ENCODE measurements at regions not wholly inside any gene's neighbourhood (a gene's known extent, or its start where the extent isn't known, plus 50 kb on each side); places are given as distances from the start of the nearest gene placed in this dataset.

- Mint-ChIP-seq H3K27ac (ENCODE audit: unreplicated experiment) (no peak overlapping the region), H3K27me3 (ENCODE audit: low read depth, unreplicated experiment) (no peaks in the 10 kb centered on the region), H3K4me1 (ENCODE audit: low read depth, unreplicated experiment) (no peaks in the 10 kb centered on the region), H3K4me3 (ENCODE audit: unreplicated experiment) (no peak overlapping the region), H3K36me3 (ENCODE audit: low read depth, unreplicated experiment) (no peaks in the 10 kb centered on the region), H3K9me3 (ENCODE audit: unreplicated experiment) (peaks cover 7% of the 10 kb centered on the region)
- no peaks in the 10 kb centered on the region for H3K27me3 ChIP-seq (ENCODE audit: insufficient read depth, low read length)
- H3K4me1 ChIP-seq (ENCODE audit: insufficient read depth, low read length), result no peaks in the 10 kb centered on the region
- DNase-seq (ENCODE audit: low read depth) (no peak), FAIRE-seq (no peak)
- no peaks in the 10 kb centered on the region for H3K36me3 ChIP-seq (ENCODE audit: insufficient read depth, low read length)
- no peaks in the 10 kb centered on the region for H3K79me2 ChIP-seq (ENCODE audit: insufficient read depth, low read length)
- TF ChIP-seq EZH2 (IDR thresholded peaks at IDR 0.05; ENCODE audit: insufficient read depth, low read length) (no peak), CTCF (IDR thresholded peaks at IDR 0.05; ENCODE audit: insufficient read depth, low read depth, low read length) (no peak)
- H2AFZ ChIP-seq (ENCODE audit: low read depth, low read length), result no peak overlapping the region
- H3K4me2 ChIP-seq (ENCODE audit: low read length), result no peak overlapping the region
- no peaks in the 10 kb centered on the region for H3K9me3 ChIP-seq (ENCODE audit: insufficient read depth, low read depth, low read length)
- no peak overlapping the region for H3K27ac ChIP-seq (ENCODE audit: low read depth, low read length)
- H3K9ac ChIP-seq (ENCODE audit: low read length), result no peak overlapping the region
- H4K20me1 ChIP-seq (ENCODE audit: insufficient read depth, low read length), result no peaks in the 10 kb centered on the region
- no peak overlapping the region for H3K4me3 ChIP-seq (ENCODE audit: insufficient read depth, low read depth, low read length)
Observed at GRCh38 chr20:41992481-41992880, 374.3 kb upstream of the CHD6 start.

DNA sequence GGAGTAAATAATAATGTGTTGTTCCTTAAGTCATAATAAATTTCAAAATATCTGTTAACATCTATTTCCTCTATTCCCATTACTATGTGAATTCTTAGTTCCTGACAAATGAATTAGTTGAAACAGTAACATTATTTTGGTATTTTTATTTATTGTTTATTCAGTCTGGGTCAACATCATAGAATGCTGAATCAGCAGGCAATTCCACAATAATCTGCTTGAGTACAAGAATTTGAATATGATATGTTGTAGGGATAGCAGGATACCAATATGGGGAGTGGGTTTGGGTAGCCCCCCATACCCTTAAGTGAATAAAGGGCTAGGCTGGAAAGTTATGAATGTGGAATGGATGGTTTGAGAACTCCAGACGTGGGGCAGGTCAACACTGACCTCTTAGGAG is 373.2 kb upstream of the CHD6 start:
- TF ChIP-seq CTCF (IDR thresholded peaks at IDR 0.05; ENCODE audit: insufficient read depth, low read depth, low read length) (no peak), EZH2 (IDR thresholded peaks at IDR 0.05; ENCODE audit: insufficient read depth, low read length) (no peak)

DNA sequence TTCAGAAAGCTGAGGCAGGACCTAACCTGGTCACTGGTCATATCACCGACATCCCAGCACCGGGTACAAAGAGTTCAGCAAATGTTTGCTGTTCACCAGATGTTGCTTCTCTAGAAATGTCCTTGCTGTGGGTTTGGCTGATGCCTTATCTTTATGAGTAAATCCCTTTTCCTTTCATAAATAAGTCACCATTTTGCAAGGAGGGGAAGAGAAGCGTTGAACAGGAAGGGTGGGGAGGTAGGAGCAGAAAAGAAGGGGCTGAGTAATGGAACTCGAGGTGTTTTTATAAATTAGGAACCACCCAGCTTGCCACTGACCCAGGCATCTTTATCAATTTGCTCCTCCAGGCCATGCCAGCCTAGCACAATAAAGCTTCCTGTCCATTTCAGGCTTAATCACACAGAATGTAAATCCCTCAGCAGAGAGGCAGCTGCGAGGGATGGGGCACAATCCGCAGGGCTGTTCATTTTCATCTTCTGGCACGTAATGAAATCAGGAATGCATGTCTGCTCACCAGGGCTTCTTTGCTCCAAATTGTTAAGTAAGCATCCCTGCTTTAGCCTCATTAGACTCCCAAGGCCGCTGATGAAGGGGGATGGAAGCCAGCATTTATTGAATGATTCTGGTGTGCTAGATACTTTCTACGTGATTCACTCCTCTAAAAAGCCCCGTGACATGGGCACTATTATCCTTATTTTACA is 371.9 kb upstream of the CHD6 start:
- no peak overlapping the region for H3K27ac Mint-ChIP-seq (ENCODE audit: unreplicated experiment)
- TF ChIP-seq CTCF (IDR thresholded peaks at IDR 0.05; ENCODE audit: insufficient read depth, low read depth, low read length), result no peak
- TF ChIP-seq EZH2 (IDR thresholded peaks at IDR 0.05; ENCODE audit: insufficient read depth, low read length), result no peak

More for the DNA sequence above, 373.2 kb upstream of the CHD6 start:
- Mint-ChIP-seq H3K27me3 (ENCODE audit: low read depth, unreplicated experiment) (no peaks in the 10 kb centered on the region), H3K4me1 (ENCODE audit: low read depth, unreplicated experiment) (no peaks in the 10 kb centered on the region), H3K9me3 (ENCODE audit: unreplicated experiment) (peaks cover 6% of the 10 kb centered on the region), H3K36me3 (ENCODE audit: low read depth, unreplicated experiment) (no peaks in the 10 kb centered on the region), H3K27ac (ENCODE audit: unreplicated experiment) (no peak overlapping the region), H3K4me3 (ENCODE audit: unreplicated experiment) (no peak overlapping the region)
- no peak overlapping the region for H2AFZ ChIP-seq (ENCODE audit: low read depth, low read length)
- no peaks in the 10 kb centered on the region for H3K79me2 ChIP-seq (ENCODE audit: insufficient read depth, low read length)
- H3K9ac ChIP-seq (ENCODE audit: low read length), result no peak overlapping the region
- H4K20me1 ChIP-seq (ENCODE audit: insufficient read depth, low read length), result no peaks in the 10 kb centered on the region
- DNase-seq (ENCODE audit: low read depth) (no peak), FAIRE-seq (no peak)
- no peaks in the 10 kb centered on the region for H3K9me3 ChIP-seq (ENCODE audit: insufficient read depth, low read depth, low read length)
- no peaks in the 10 kb centered on the region for H3K36me3 ChIP-seq (ENCODE audit: insufficient read depth, low read length)
- H3K4me2 ChIP-seq (ENCODE audit: low read length), result no peak overlapping the region
- H3K4me1 ChIP-seq (ENCODE audit: insufficient read depth, low read length), result no peaks in the 10 kb centered on the region
- no peaks in the 10 kb centered on the region for H3K27me3 ChIP-seq (ENCODE audit: insufficient read depth, low read length)
- H3K4me3 ChIP-seq (ENCODE audit: insufficient read depth, low read depth, low read length), result no peak overlapping the region
- H3K27ac ChIP-seq (ENCODE audit: low read depth, low read length), result no peak overlapping the region

More for the DNA sequence above, 371.9 kb upstream of the CHD6 start:
- DNase-seq (ENCODE audit: low read depth), result no peak
- Histone ChIP-seq H3K4me1 (ENCODE audit: insufficient read depth, low read length) (no peaks in the 10 kb centered on the region), H3K27me3 (ENCODE audit: insufficient read depth, low read length) (no peaks in the 10 kb centered on the region), H2AFZ (ENCODE audit: low read depth, low read length) (no peak overlapping the region), H3K27ac (ENCODE audit: low read depth, low read length) (no peak overlapping the region), H3K36me3 (ENCODE audit: insufficient read depth, low read length) (no peaks in the 10 kb centered on the region), H3K4me3 (ENCODE audit: insufficient read depth, low read depth, low read length) (no peak overlapping the region), H3K79me2 (ENCODE audit: insufficient read depth, low read length) (no peaks in the 10 kb centered on the region), H3K9me3 (ENCODE audit: insufficient read depth, low read depth, low read length) (no peaks in the 10 kb centered on the region), H3K4me2 (ENCODE audit: low read length) (no peak overlapping the region), H3K9ac (ENCODE audit: low read length) (no peak overlapping the region), H4K20me1 (ENCODE audit: insufficient read depth, low read length) (no peaks in the 10 kb centered on the region)
- no peak overlapping the region for H3K4me3 Mint-ChIP-seq (ENCODE audit: unreplicated experiment)
- FAIRE-seq, result no peak
- peaks cover 6% of the 10 kb centered on the region for H3K9me3 Mint-ChIP-seq (ENCODE audit: unreplicated experiment)
- no peaks in the 10 kb centered on the region for H3K4me1 Mint-ChIP-seq (ENCODE audit: low read depth, unreplicated experiment)
- H3K36me3 Mint-ChIP-seq (ENCODE audit: low read depth, unreplicated experiment), result no peaks in the 10 kb centered on the region
- no peaks in the 10 kb centered on the region for H3K27me3 Mint-ChIP-seq (ENCODE audit: low read depth, unreplicated experiment)
